Body of pancreas (tissue), 4 donors: ENCODE measurements at regions not wholly inside any gene's neighbourhood (a gene's known extent, or its start where the extent isn't known, plus 50 kb on each side); places are given as distances from the start of the nearest gene placed in this dataset.

ENCODE experiments used
- ATAC-seq: fragments of 150-250 bp; one replicate; pipeline ENCODE4 v1.9.1; 2016
- DNase-seq, 4 donors: peaks; one replicate each; pipeline ENCODE4 v3.0.0-alpha.2; 2019
- H3K27ac ChIP-seq, 4 donors: fragments of 200-600 bp; sonication (generic); 1 replicate in 3 of 4; 2 replicates in 1 of 4; pipeline versions ENCODE4 v1.5.1 to v1.6.1; 2016 to 2019; ENCODE audit warnings: mild to moderate bottlenecking in 1 of 4, mixed read lengths in 1 of 4, moderate library complexity in 1 of 4
- H3K27me3 ChIP-seq, 2 donors: fragments of 200-600 bp; sonication (generic); one replicate each; pipeline ENCODE4 v1.6.0; 2016; ENCODE audit warnings: mild to moderate bottlenecking in 1 of 2
- H3K36me3 ChIP-seq, 2 donors: fragments of 200-600 bp; sonication (generic); replicated peaks in 1 of 2; 2 replicates each; pipeline ENCODE4 v1.5.1; 2016; ENCODE audit warnings: low read depth in 2 of 2; ENCODE audit not compliant: insufficient read depth in 1 of 2
- H3K4me1 ChIP-seq: fragments of 200-600 bp; sonication (generic); one replicate; pipeline ENCODE4 v1.6.0; 2016
- H3K4me3 ChIP-seq, 2 donors: fragments of 200-600 bp; sonication (generic); 1 replicate in 1 of 2; 2 replicates in 1 of 2; pipeline ENCODE4 v1.5.1; 2016 to 2019
- H3K9me3 ChIP-seq, 3 donors: fragments of 200-600 bp; sonication (generic); 1 replicate in 2 of 3; 2 replicates in 1 of 3; pipeline ENCODE4 v1.5.1; 2016
- CTCF ChIP-seq, 7 experiments: fragments of 450-650 bp in 4 of 7; fragments of 200-600 bp in 3 of 7; sonication (generic) in 3 of 7; IDR thresholded peaks; one replicate each; pipeline ENCODE4 v1.5.1; 2016 to 2019; ENCODE audit warnings: antibody characterized with exemption in 7 of 7
- POLR2A ChIP-seq, 3 donors: fragments of 450-650 bp; IDR thresholded peaks; one replicate each; pipeline ENCODE4 v1.6.1; 2016; ENCODE audit warnings: antibody characterized with exemption in 3 of 3, mild to moderate bottlenecking in 2 of 3
- WGBS, 2 donors: methylation state at CpG; one replicate each; pipeline ENCODE4 v1.1.5; 2017; 5-methylcytosine and 5-hydroxymethylcytosine counted together
- intact Hi-C: fragments of 100-400 bp; cut with DNase I; formaldehyde crosslinking; loops from one replicate; pipeline ENCODE4 v1.15.1; 2023

DNA sequence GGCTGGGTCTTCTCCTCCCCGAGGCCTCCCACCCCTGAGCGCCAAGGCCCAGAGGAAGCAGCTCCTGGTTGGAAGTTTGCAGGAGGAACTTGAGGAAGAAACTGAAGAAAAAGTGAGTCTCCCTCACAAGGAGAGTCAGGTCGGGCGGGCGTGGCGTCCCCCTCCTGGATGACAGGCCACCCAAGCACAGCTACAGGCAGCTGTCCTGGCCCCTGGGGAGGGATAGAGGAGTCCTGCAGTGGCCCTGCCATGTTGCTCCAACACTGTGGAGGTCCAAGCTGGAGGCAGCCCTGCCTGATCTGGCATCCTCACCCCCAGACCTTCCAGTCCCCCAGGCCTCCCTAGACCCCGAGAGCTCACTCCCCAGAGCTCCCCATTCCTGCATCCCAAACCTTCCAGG is 1150.1 kb downstream of the BRD1 start:
- no peaks in the 10 kb centered on the region for H3K27me3 ChIP-seq
- no peaks in the 10 kb centered on the region for H3K4me1 ChIP-seq
- H3K36me3 ChIP-seq: no peaks in the 10 kb centered on the region
- H3K4me3 ChIP-seq: no peak overlapping the region
- intact Hi-C loops: no loop called here
- WGBS, 2 donors: 65 to 86% methylated on average over 1 to 5 of the region's 7 CpGs
- ATAC-seq (no peak), DNase-seq (no peak)
- no peak for TF ChIP-seq POLR2A (IDR thresholded peaks at IDR 0.05)
- TF ChIP-seq CTCF (IDR thresholded peaks at IDR 0.05): no peak
- no peak overlapping the region for H3K27ac ChIP-seq
- peaks cover 0 to 4% (median 0%) of the 10 kb centered on the region in 3 donors for H3K9me3 ChIP-seq

GRCh38 chr22:48677168-48677520 is 1150.5 kb downstream of the BRD1 start:
- Histone ChIP-seq H3K4me1 (no peaks in the 10 kb centered on the region), H3K27me3 (no peaks in the 10 kb centered on the region), H3K4me3 (no peak overlapping the region), H3K9me3 (peaks cover 0 to 9% (median 0%) of the 10 kb centered on the region in 3 donors), H3K27ac (no peak overlapping the region), H3K36me3 (no peaks in the 10 kb centered on the region)
- 67 to 83% methylated on average over 4 to 15 of the region's 17 CpGs for WGBS, 2 donors
- intact Hi-C loops: no loop called here
- ATAC-seq: no peak
- no peak for DNase-seq
- TF ChIP-seq POLR2A (IDR thresholded peaks at IDR 0.05) (no peak), CTCF (IDR thresholded peaks at IDR 0.05) (no peak)

GRCh38 chr22:48676266-48677167 is 1151.2 kb downstream of the BRD1 start:
- H3K9me3 ChIP-seq: peaks cover 0 to 15% (median 0%) of the 10 kb centered on the region in 3 donors
- no peaks in the 10 kb centered on the region for H3K27me3 ChIP-seq
- ATAC-seq: no peak
- H3K4me1 ChIP-seq: no peaks in the 10 kb centered on the region
- H3K4me3 ChIP-seq: no peak overlapping the region
- intact Hi-C loops: no loop called here
- TF ChIP-seq POLR2A (IDR thresholded peaks at IDR 0.05): no peak
- TF ChIP-seq CTCF (IDR thresholded peaks at IDR 0.05): no peak
- DNase-seq: no peak
- no peak overlapping the region for H3K27ac ChIP-seq
- 71 to 80% methylated on average over 13 to 14 of the region's 15 CpGs for WGBS, 2 donors
- no peaks in the 10 kb centered on the region for H3K36me3 ChIP-seq

GRCh38 chr22:48675830-48676145 is 1151.9 kb downstream of the BRD1 start:
- Histone ChIP-seq H3K4me1 (no peaks in the 10 kb centered on the region), H3K36me3 (no peaks in the 10 kb centered on the region), H3K27me3 (no peaks in the 10 kb centered on the region), H3K4me3 (no peak overlapping the region), H3K27ac (no peak overlapping the region), H3K9me3 (peaks cover 0 to 15% (median 0%) of the 10 kb centered on the region in 3 donors)
- no peak for ATAC-seq
- 86% methylated on average over 4 of the region's 4 CpGs; no CpG with 5 or more reads in 1 of the 2 donors for WGBS, 2 donors
- DNase-seq: no peak
- intact Hi-C loops: no loop called here
- TF ChIP-seq CTCF (IDR thresholded peaks at IDR 0.05): no peak
- no peak for TF ChIP-seq POLR2A (IDR thresholded peaks at IDR 0.05)
